ENCODE measurements at regions not wholly inside any gene's neighbourhood (a gene's known extent, or its start where the extent isn't known, plus 50 kb on each side); places are given as distances from the start of the nearest gene placed in this dataset.

DNA sequence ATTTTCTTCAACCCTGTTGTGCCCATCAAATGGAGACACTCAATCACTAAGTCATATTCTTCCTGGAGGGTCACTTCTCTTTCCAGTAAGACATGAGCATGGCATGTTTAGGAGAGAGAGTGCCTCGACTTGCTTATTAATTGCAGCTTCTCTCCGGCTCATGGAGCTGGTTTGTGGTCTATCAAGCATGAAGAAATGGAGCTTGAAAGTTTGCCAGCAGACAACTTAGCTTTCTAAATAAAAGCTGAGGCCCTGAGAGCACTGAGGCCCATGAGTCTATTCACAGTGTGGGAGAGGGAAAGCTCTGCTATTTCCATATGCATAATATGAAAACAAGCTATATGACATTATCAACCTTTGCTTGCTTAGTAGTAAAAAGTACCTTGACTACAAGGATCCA, 378.5 kb downstream of the FGF9 start:
- H3K79me2 ChIP-seq (ENCODE audit: low read length) = no peaks in the 10 kb centered on the region
- CTCF ChIA-PET = no interaction called here
- POLR2A ChIA-PET (ENCODE audit: unreplicated experiment) = no interaction called here
- DNase-seq = no peak
- ATAC-seq = no peak
- no TSS peak for BruUV-seq (replicated peaks)
- H3K4me1 ChIP-seq (ENCODE audit: insufficient read depth, low read length) = no peaks in the 10 kb centered on the region
- no peaks in the 10 kb centered on the region for H3K9me3 ChIP-seq (ENCODE audit: low read length)
- no peaks in the 10 kb centered on the region for H3K27me3 ChIP-seq (ENCODE audit: low read length)
- H3K36me3 ChIP-seq (ENCODE audit: low read depth, low read length) = no peaks in the 10 kb centered on the region
- intact Hi-C loops (cut with micrococcal nuclease) = no loop called here
- H4K20me1 ChIP-seq (ENCODE audit: low read length) = no peaks in the 10 kb centered on the region
- H2AFZ ChIP-seq (ENCODE audit: low read length) = no peak overlapping the region
- no peak overlapping the region for H3K4me2 ChIP-seq (ENCODE audit: low read length)
- no peak overlapping the region for H3K4me3 ChIP-seq (ENCODE audit: low read length)
- H3K9me2 ChIP-seq (replicated peaks; ENCODE audit: low read length) = no peaks in the 10 kb centered on the region
- no peaks in the 10 kb centered on the region for H3F3A ChIP-seq (ENCODE audit: low read length, unreplicated experiment)
- H3K27ac ChIP-seq (ENCODE audit: low read length) = no peak overlapping the region
- TF ChIP-seq EZH2 (IDR thresholded peaks at IDR 0.05; ENCODE audit: low read length, unreplicated experiment) = no peak
- TF ChIP-seq EZH2phosphoT487 (IDR thresholded peaks at IDR 0.05; ENCODE audit: borderline replicate concordance, low read length) = no peak
- TF ChIP-seq, protein P1, sequence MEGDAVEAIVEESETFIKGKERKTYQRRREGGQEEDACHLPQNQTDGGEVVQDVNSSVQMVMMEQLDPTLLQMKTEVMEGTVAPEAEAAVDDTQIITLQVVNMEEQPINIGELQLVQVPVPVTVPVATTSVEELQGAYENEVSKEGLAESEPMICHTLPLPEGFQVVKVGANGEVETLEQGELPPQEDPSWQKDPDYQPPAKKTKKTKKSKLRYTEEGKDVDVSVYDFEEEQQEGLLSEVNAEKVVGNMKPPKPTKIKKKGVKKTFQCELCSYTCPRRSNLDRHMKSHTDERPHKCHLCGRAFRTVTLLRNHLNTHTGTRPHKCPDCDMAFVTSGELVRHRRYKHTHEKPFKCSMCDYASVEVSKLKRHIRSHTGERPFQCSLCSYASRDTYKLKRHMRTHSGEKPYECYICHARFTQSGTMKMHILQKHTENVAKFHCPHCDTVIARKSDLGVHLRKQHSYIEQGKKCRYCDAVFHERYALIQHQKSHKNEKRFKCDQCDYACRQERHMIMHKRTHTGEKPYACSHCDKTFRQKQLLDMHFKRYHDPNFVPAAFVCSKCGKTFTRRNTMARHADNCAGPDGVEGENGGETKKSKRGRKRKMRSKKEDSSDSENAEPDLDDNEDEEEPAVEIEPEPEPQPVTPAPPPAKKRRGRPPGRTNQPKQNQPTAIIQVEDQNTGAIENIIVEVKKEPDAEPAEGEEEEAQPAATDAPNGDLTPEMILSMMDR (conservative IDR thresholded peaks at IDR 0.05; ENCODE audit: low read depth, low read length) = no peak
- no peak overlapping the region for H3K9ac ChIP-seq (ENCODE audit: low read length)

DNA sequence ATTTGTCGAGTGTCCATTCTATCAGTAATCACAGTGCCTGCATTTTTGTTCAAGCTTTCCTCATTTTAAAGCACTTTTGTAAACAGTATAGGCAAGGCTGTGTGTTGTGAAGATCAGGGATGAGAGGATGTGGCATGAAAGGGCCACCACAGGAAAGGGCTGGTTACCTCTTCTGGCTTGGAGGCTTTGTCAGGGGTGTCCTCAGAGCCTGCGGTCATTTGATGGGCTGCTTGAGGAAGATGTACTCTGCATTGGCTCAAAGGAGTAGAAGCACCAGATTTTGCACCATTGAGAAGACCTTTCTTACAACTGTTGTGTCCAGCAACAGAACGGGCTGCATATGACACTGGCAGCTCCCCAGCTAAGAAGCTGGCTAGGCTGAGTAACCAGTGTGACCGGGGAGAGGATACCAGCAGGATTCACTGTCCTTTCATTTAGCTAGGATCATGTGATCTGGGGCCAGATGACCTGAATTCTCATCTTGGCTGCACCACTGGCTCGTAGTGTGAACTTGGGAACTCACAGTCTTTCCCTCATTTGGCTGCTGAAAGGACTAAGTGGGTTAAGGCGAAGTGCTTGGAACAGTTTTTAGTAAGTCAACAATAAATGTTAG, 380.2 kb downstream of the FGF9 start:
- CTCF ChIA-PET = no interaction called here

DNA sequence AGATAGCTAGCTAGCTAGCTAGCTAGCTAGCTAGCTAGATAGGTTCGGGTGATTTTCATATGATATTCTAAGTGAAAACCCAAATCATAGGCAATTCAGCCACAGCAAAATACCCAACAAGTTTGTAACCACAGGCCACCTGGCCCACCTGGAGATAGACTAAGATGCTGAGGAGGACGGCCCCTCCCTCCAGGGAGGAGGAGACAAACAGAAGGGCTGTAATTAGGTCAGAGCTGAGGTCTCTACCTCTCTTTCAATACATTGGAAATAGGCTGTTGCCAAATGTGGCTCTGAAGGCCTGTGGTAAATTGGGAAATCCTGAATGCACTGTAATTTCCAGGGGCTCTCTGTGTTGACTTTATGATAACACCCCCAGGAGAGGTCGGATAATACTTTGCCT, 382.2 kb downstream of the FGF9 start:
- no peaks in the 10 kb centered on the region for H4K20me1 ChIP-seq (ENCODE audit: low read length)
- H3K27ac ChIP-seq (ENCODE audit: low read length) = no peak overlapping the region
- H3K9ac ChIP-seq (ENCODE audit: low read length) = no peak overlapping the region
- no peak for TF ChIP-seq EZH2 (IDR thresholded peaks at IDR 0.05; ENCODE audit: low read length, unreplicated experiment)
- TF ChIP-seq, protein P1 (conservative IDR thresholded peaks at IDR 0.05; ENCODE audit: low read depth, low read length) = no peak
- TF ChIP-seq EZH2phosphoT487 (IDR thresholded peaks at IDR 0.05; ENCODE audit: borderline replicate concordance, low read length) = no peak
- no peak overlapping the region for H2AFZ ChIP-seq (ENCODE audit: low read length)
- ATAC-seq (no peak), DNase-seq (no peak)
- no peaks in the 10 kb centered on the region for H3K4me1 ChIP-seq (ENCODE audit: insufficient read depth, low read length)
- BruUV-seq (replicated peaks) = no TSS peak
- no peaks in the 10 kb centered on the region for H3K9me3 ChIP-seq (ENCODE audit: low read length)
- intact Hi-C loops (cut with micrococcal nuclease) = no loop called here
- ChIA-PET POLR2A (ENCODE audit: unreplicated experiment) (no interaction called here), CTCF (no interaction called here)
- H3K4me2 ChIP-seq (ENCODE audit: low read length) = no peak overlapping the region
- no peaks in the 10 kb centered on the region for H3K9me2 ChIP-seq (replicated peaks; ENCODE audit: low read length)
- H3K4me3 ChIP-seq (ENCODE audit: low read length) = no peak overlapping the region
- H3K36me3 ChIP-seq (ENCODE audit: low read depth, low read length) = no peaks in the 10 kb centered on the region
- no peaks in the 10 kb centered on the region for H3K79me2 ChIP-seq (ENCODE audit: low read length)
- no peaks in the 10 kb centered on the region for H3F3A ChIP-seq (ENCODE audit: low read length, unreplicated experiment)
- no peaks in the 10 kb centered on the region for H3K27me3 ChIP-seq (ENCODE audit: low read length)

More for the DNA sequence above, 380.2 kb downstream of the FGF9 start:
- no peaks in the 10 kb centered on the region for H3K9me2 ChIP-seq (replicated peaks; ENCODE audit: low read length)
- intact Hi-C loops (cut with micrococcal nuclease) = no loop called here
- POLR2A ChIA-PET (ENCODE audit: unreplicated experiment) = no interaction called here
- no TSS peak for BruUV-seq (replicated peaks)
- H3K4me2 ChIP-seq (ENCODE audit: low read length) = no peak overlapping the region
- H3F3A ChIP-seq (ENCODE audit: low read length, unreplicated experiment) = no peaks in the 10 kb centered on the region
- no peaks in the 10 kb centered on the region for H3K79me2 ChIP-seq (ENCODE audit: low read length)
- no peak overlapping the region for H3K9ac ChIP-seq (ENCODE audit: low read length)
- DNase-seq = no peak
- H4K20me1 ChIP-seq (ENCODE audit: low read length) = no peaks in the 10 kb centered on the region
- no peaks in the 10 kb centered on the region for H3K9me3 ChIP-seq (ENCODE audit: low read length)
- no peak overlapping the region for H3K4me3 ChIP-seq (ENCODE audit: low read length)
- H3K27me3 ChIP-seq (ENCODE audit: low read length) = no peaks in the 10 kb centered on the region
- no peak for ATAC-seq
- no peak overlapping the region for H2AFZ ChIP-seq (ENCODE audit: low read length)
- TF ChIP-seq EZH2 (IDR thresholded peaks at IDR 0.05; ENCODE audit: low read length, unreplicated experiment) (no peak), EZH2phosphoT487 (IDR thresholded peaks at IDR 0.05; ENCODE audit: borderline replicate concordance, low read length) (no peak)
- TF ChIP-seq, protein P1 (conservative IDR thresholded peaks at IDR 0.05; ENCODE audit: low read depth, low read length) = no peak
- H3K27ac ChIP-seq (ENCODE audit: low read length) = no peak overlapping the region
- no peaks in the 10 kb centered on the region for H3K36me3 ChIP-seq (ENCODE audit: low read depth, low read length)
- H3K4me1 ChIP-seq (ENCODE audit: insufficient read depth, low read length) = no peaks in the 10 kb centered on the region
